ENCODE measurements at regions not wholly inside any gene's neighbourhood (a gene's known extent, or its start where the extent isn't known, plus 50 kb on each side); places are given as distances from the start of the nearest gene placed in this dataset.
"Not testable (repeated sequence)": the region's sequence is repeated elsewhere in the genome, so short reads cannot be mapped to it uniquely, and the experiment has no call there.

DNA sequence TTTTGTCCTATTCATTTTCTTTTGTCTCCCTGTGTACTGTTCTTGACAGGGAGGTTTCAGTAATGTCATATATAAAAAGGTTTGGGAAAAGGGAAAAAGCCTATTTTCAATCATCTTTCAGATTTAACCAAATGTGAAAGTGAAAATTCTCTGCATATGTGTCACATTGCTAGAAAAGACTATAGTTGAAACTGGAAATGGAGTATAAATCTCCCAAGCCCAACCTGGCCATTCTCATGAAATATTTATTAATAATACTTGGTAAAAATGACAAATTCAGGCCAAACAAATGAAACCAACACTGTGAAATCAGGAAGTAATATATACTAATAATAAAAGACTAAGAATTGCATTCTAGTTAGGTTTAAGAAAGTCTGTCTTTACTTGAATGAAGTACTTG is 1129.2 kb downstream of the SLC16A7 start:
- H3K36me3 Mint-ChIP-seq (ENCODE audit: low read depth) = no peaks in the 10 kb centered on the region
- CTCF ChIA-PET = no interaction called here
- POLR2A ChIA-PET = no interaction called here
- no peaks in the 10 kb centered on the region for H3K27me3 Mint-ChIP-seq
- H3K4me1 Mint-ChIP-seq (ENCODE audit: low read depth) = no peaks in the 10 kb centered on the region
- TF ChIP-seq, protein P1, sequence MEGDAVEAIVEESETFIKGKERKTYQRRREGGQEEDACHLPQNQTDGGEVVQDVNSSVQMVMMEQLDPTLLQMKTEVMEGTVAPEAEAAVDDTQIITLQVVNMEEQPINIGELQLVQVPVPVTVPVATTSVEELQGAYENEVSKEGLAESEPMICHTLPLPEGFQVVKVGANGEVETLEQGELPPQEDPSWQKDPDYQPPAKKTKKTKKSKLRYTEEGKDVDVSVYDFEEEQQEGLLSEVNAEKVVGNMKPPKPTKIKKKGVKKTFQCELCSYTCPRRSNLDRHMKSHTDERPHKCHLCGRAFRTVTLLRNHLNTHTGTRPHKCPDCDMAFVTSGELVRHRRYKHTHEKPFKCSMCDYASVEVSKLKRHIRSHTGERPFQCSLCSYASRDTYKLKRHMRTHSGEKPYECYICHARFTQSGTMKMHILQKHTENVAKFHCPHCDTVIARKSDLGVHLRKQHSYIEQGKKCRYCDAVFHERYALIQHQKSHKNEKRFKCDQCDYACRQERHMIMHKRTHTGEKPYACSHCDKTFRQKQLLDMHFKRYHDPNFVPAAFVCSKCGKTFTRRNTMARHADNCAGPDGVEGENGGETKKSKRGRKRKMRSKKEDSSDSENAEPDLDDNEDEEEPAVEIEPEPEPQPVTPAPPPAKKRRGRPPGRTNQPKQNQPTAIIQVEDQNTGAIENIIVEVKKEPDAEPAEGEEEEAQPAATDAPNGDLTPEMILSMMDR (IDR thresholded peaks at IDR 0.05) = no peak
- peaks cover 8% of the 10 kb centered on the region for H3K9me3 Mint-ChIP-seq
- no peak for ATAC-seq
- no peak overlapping the region for H3K27ac Mint-ChIP-seq
- H3K4me3 Mint-ChIP-seq = no peak overlapping the region
- intact Hi-C loops (cut with micrococcal nuclease) = no loop called here
- DNase-seq = no peak

DNA sequence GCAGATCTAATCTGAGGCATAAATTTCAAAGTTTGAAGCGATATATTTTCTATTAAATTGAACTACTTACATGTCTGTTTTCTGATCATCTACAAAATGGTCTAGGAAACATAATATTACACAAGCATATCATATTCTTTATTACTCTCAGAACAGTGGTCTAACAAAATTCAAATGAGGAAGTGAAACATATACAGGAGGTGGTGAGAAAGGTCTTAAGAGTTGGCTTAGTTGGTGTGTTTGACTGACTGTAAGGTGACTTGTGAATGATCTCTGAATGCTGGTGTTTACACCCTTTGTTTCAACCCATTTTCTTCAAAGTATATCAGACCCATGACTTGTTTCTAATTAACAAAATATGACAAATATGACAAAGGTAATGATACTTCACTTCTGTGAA is 1156.8 kb downstream of the SLC16A7 start:
- no peak for DNase-seq
- Mint-ChIP-seq H3K27ac (no peak overlapping the region), H3K27me3 (no peaks in the 10 kb centered on the region), H3K9me3 (peaks cover 12% of the 10 kb centered on the region), H3K4me1 (ENCODE audit: low read depth) (no peaks in the 10 kb centered on the region), H3K36me3 (ENCODE audit: low read depth) (no peaks in the 10 kb centered on the region), H3K4me3 (no peak overlapping the region)
- intact Hi-C loops (cut with micrococcal nuclease) = no loop called here
- ChIA-PET POLR2A (no interaction called here), CTCF (no interaction called here)
- ATAC-seq = no peak
- TF ChIP-seq, protein P1 (IDR thresholded peaks at IDR 0.05) = no peak

DNA sequence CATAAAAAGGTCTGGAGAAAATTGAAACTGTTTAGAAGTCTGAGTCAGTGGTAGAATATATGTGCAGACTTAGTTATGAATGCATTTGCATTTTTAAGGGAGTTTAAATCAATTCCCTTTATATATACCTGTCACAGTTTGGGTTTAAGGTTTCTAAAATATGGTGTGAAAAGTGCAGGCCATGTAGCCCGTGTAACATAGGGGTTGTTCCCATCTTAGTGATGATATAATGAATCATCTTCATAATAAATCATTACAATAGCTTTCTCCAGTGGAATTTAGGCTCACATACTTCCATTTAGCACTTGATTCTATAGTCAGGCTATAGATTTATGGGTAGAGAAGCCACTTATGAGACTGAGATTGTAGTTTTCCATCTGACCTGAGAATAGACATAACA is 1162.4 kb downstream of the SLC16A7 start:
- ChIA-PET CTCF (no interaction called here), POLR2A (no interaction called here)
- TF ChIP-seq, protein P1 (IDR thresholded peaks at IDR 0.05) = no peak
- DNase-seq (no peak), ATAC-seq (no peak)
- Mint-ChIP-seq H3K36me3 (ENCODE audit: low read depth) (no peaks in the 10 kb centered on the region), H3K27me3 (no peaks in the 10 kb centered on the region), H3K4me3 (no peak overlapping the region), H3K9me3 (peaks cover 6% of the 10 kb centered on the region), H3K27ac (no peak overlapping the region), H3K4me1 (ENCODE audit: low read depth) (no peaks in the 10 kb centered on the region)
- intact Hi-C loops (cut with micrococcal nuclease) = no loop called here

DNA sequence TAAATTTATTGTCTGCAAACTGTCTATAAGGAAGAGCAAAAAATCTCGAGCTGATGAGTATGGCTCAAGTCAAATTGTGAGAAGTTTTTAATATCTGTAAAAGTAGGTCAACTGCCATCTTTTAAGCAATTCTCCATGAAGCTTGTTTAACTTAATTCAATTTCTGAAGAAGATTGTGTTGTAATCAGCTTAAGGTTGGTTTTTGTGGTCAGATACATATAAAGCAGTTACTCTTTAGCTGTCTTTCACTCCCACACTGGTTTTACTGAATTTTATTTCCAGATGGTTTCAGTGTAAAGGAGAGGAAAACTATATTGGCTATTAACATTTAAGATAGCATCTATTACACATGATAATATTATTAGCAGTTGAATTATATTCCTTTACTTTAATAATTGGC is 1165.1 kb downstream of the SLC16A7 start:
- no peak for ATAC-seq
- peaks cover 1% of the 10 kb centered on the region for H3K36me3 Mint-ChIP-seq (ENCODE audit: low read depth)
- no peak for DNase-seq
- no peak overlapping the region for H3K4me3 Mint-ChIP-seq
- ChIA-PET POLR2A (no interaction called here), CTCF (no interaction called here)
- intact Hi-C loops (cut with micrococcal nuclease) = no loop called here
- H3K4me1 Mint-ChIP-seq (ENCODE audit: low read depth) = no peaks in the 10 kb centered on the region
- TF ChIP-seq, protein P1 (IDR thresholded peaks at IDR 0.05) = no peak
- no peaks in the 10 kb centered on the region for H3K27me3 Mint-ChIP-seq
- no peak overlapping the region for H3K27ac Mint-ChIP-seq
- peaks cover 9% of the 10 kb centered on the region for H3K9me3 Mint-ChIP-seq

DNA sequence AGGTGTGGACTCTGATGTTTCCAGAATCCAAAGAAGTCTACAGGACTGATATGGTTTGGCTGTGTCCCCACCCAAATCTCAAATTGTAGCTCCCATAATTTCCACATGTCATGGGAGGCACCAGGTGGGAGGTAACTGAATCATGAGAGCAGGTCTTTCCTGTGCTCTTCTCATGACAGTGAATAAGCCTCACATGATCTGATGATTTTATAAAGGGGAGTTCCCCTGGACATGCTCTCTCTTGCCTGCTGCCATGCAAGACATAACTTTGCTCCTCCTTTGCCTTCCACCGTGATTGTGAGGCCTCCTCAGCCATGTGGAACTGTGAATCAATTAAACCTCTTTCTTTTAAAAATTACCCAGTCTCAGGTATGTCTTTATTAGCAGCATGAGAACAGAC is 1205.3 kb downstream of the SLC16A7 start:
- H3K27me3 Mint-ChIP-seq; DNase-seq; H3K4me1 Mint-ChIP-seq (ENCODE audit: low read depth); CTCF ChIA-PET; POLR2A ChIA-PET; ATAC-seq; H3K36me3 Mint-ChIP-seq (ENCODE audit: low read depth); H3K27ac Mint-ChIP-seq; H3K4me3 Mint-ChIP-seq; intact Hi-C loops (cut with micrococcal nuclease); H3K9me3 Mint-ChIP-seq: not testable (repeated sequence)

DNA sequence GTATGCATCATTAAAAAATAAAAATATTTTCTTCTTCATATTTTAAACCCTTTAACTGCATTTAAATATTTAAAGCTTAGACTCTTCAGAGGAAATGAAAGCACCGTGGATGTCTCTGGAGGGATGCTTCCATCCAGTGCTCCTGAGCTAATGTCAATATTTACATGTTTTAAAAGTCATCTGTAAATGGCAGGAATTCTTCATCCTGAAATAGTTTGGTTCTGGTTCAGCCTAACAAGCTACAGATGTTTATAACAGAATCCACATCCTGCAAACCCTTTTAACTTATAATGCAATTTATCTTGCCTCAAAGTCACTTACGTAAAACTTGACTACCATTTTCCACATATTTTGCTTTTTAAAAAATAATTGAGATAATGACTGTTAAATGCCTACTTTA is 1207.3 kb downstream of the SLC16A7 start:
- ChIA-PET CTCF (no interaction called here), POLR2A (no interaction called here)
- Mint-ChIP-seq H3K36me3 (ENCODE audit: low read depth) (no peaks in the 10 kb centered on the region), H3K27ac (no peak overlapping the region), H3K4me1 (ENCODE audit: low read depth) (no peaks in the 10 kb centered on the region), H3K4me3 (no peak overlapping the region), H3K27me3 (no peaks in the 10 kb centered on the region), H3K9me3 (peaks cover 9% of the 10 kb centered on the region)
- TF ChIP-seq, protein P1 (IDR thresholded peaks at IDR 0.05) = no peak
- intact Hi-C loops (cut with micrococcal nuclease) = no loop called here
- ATAC-seq = no peak
- DNase-seq = no peak
